ENCODE measurements at regions not wholly inside any gene's neighbourhood (a gene's known extent, or its start where the extent isn't known, plus 50 kb on each side); places are given as distances from the start of the nearest gene placed in this dataset.
A peak's percentile ranks its signal among the peaks of the same experiment; 100 is the strongest.

DNA sequence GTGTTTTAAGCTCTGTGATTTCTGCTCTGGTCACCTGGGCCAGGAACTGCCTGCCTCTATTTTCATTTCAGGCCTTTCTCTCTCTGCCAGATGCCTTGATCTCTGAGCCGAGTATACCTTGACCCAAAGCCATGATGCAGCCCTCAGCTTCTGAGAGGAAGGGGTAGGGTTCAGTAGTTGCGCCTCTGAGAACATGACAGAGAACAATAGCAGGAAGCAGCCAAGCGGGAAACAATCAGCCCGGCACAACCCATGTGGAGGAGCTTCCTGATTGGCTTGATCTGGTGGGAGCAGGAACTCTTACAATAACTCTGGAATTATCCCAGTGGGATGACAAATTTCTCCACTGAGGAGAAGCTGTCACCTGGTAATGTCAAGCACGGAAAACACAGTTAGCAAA is 127.4 kb downstream of the PALM2AKAP2 start:
- Histone ChIP-seq H3K27ac (peak overlapping the region; percentile 34), H3K36me3 (no peaks in the 10 kb centered on the region), H3K9me3 (no peaks in the 10 kb centered on the region), H3K4me1 (peaks cover 33% of the 10 kb centered on the region), H3K27me3 (no peaks in the 10 kb centered on the region), H3K4me3 (no peak overlapping the region)
- 80% methylated on average over 5 of the region's 5 CpGs for WGBS
- no peak for DNase-seq (ENCODE audit: low spot score in 2 of 2)
- TF ChIP-seq EP300 (IDR thresholded peaks at IDR 0.05): no peak
- TF ChIP-seq, protein P1, sequence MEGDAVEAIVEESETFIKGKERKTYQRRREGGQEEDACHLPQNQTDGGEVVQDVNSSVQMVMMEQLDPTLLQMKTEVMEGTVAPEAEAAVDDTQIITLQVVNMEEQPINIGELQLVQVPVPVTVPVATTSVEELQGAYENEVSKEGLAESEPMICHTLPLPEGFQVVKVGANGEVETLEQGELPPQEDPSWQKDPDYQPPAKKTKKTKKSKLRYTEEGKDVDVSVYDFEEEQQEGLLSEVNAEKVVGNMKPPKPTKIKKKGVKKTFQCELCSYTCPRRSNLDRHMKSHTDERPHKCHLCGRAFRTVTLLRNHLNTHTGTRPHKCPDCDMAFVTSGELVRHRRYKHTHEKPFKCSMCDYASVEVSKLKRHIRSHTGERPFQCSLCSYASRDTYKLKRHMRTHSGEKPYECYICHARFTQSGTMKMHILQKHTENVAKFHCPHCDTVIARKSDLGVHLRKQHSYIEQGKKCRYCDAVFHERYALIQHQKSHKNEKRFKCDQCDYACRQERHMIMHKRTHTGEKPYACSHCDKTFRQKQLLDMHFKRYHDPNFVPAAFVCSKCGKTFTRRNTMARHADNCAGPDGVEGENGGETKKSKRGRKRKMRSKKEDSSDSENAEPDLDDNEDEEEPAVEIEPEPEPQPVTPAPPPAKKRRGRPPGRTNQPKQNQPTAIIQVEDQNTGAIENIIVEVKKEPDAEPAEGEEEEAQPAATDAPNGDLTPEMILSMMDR (IDR thresholded peaks at IDR 0.05): no peak
- no peak for TF ChIP-seq POLR2A (IDR thresholded peaks at IDR 0.05)
- TF ChIP-seq POLR2AphosphoS5 (IDR thresholded peaks at IDR 0.05): no peak

- 82% methylated on average over 4 of the region's 4 CpGs for WGBS
- DNase-seq (ENCODE audit: low spot score in 2 of 2): no peak
- H3K27me3 ChIP-seq: no peaks in the 10 kb centered on the region
- peaks cover 39% of the 10 kb centered on the region for H3K4me1 ChIP-seq
- H3K4me3 ChIP-seq: no peak overlapping the region
- H3K27ac ChIP-seq: peak overlapping the region; percentile 34
- H3K36me3 ChIP-seq: no peaks in the 10 kb centered on the region
- TF ChIP-seq, protein P1 (IDR thresholded peaks at IDR 0.05): no peak
- no peak for TF ChIP-seq POLR2AphosphoS5 (IDR thresholded peaks at IDR 0.05)
- no peak for TF ChIP-seq POLR2A (IDR thresholded peaks at IDR 0.05)
- TF ChIP-seq EP300 (IDR thresholded peaks at IDR 0.05): no peak
- H3K9me3 ChIP-seq: no peaks in the 10 kb centered on the region
These were observed 127.9 kb downstream of the PALM2AKAP2 start for GRCh38 chr9:109907810-109908458.

DNA sequence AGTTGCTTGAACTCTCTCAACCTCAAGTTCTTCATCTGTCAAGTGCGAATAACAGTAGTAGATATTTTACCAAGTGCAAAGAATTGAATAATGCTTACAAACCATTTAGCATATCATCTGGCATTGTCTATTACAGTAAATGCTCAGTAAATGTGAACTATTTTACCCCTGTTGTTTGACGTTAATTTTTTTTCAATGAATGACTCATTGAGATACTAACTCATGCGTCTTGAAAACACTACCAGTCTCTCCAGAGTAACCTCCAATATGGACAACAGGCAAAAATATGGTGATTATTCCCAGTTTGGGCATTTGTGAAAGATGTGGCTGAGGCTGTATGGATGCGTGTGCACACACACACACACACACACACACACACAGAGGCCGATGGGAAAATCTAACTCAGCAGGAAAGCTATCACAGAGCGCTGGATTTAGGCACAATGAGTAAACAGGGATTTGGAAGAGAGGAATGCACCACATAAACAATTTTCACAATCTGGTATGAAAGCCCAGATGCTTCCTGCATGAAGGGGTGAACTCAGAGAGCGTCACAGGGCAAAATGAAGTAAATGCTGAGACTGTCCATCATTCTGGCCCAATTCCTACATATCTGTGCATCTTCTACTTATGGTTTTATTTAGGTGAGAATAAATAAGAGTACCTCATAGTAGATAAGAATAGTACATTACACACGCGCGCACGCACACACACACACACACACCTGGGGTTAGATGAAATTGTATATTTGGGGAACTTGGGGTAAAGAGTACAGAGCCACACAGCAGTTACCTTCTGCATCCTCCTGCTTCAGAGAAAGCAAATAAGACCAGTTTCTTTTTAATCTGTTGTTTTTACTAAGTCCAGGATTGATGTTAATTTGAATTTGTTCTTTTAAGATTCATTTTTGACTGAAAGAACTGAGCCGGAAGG is 128.7 kb downstream of the PALM2AKAP2 start:
- H3K36me3 ChIP-seq: no peaks in the 10 kb centered on the region
- no peaks in the 10 kb centered on the region for H3K27me3 ChIP-seq
- H3K4me3 ChIP-seq: no peak overlapping the region
- 90% methylated on average over 12 of the region's 12 CpGs for WGBS
- no peaks in the 10 kb centered on the region for H3K9me3 ChIP-seq
- H3K4me1 ChIP-seq: peaks cover 39% of the 10 kb centered on the region
- H3K27ac ChIP-seq: peak overlapping the region; percentile 34
- DNase-seq (ENCODE audit: low spot score in 2 of 2): no peak
- TF ChIP-seq EP300 (IDR thresholded peaks at IDR 0.05) (no peak), POLR2A (IDR thresholded peaks at IDR 0.05) (no peak)

- Histone ChIP-seq H3K36me3 (no peaks in the 10 kb centered on the region), H3K9me3 (no peaks in the 10 kb centered on the region), H3K4me3 (no peak overlapping the region), H3K27ac (peak overlapping the region; percentile 74), H3K4me1 (peaks cover 32% of the 10 kb centered on the region), H3K27me3 (no peaks in the 10 kb centered on the region)
- TF ChIP-seq, protein P1 (IDR thresholded peaks at IDR 0.05): no peak
- TF ChIP-seq EP300 (IDR thresholded peaks at IDR 0.05) (no peak), POLR2AphosphoS5 (IDR thresholded peaks at IDR 0.05) (no peak), POLR2A (IDR thresholded peaks at IDR 0.05) (no peak)
- WGBS: 65% methylated on average over 5 of the region's 5 CpGs
- DNase-seq (ENCODE audit: low spot score in 2 of 2): no peak
These were observed 130.9 kb downstream of the PALM2AKAP2 start for GRCh38 chr9:109910671-109911518.

GRCh38 chr9:109912082-109912582 is 132.1 kb downstream of the PALM2AKAP2 start:
- Histone ChIP-seq H3K27me3 (no peaks in the 10 kb centered on the region), H3K9me3 (no peaks in the 10 kb centered on the region), H3K27ac (peak overlapping the region; percentile 74), H3K4me1 (peaks cover 32% of the 10 kb centered on the region), H3K4me3 (no peak overlapping the region), H3K36me3 (no peaks in the 10 kb centered on the region)
- no peak for DNase-seq (ENCODE audit: low spot score in 2 of 2)
- no peak for TF ChIP-seq EP300 (IDR thresholded peaks at IDR 0.05)
- TF ChIP-seq, protein P1 (IDR thresholded peaks at IDR 0.05): no peak
- TF ChIP-seq POLR2AphosphoS5 (IDR thresholded peaks at IDR 0.05): no peak
- no peak for TF ChIP-seq POLR2A (IDR thresholded peaks at IDR 0.05)
- 53% methylated on average over 4 of the region's 4 CpGs for WGBS
